ENCODE measurements at regions not wholly inside any gene's neighbourhood (a gene's known extent, or its start where the extent isn't known, plus 50 kb on each side); places are given as distances from the start of the nearest gene placed in this dataset. TPM values are rescaled to one million over a fixed set of nuclear protein-coding genes. Genes with fewer than 3 reads are reported as not detected.
"Not testable (repeated sequence)": the region's sequence is repeated elsewhere in the genome, so short reads cannot be mapped to it uniquely, and the experiment has no call there.

DNA sequence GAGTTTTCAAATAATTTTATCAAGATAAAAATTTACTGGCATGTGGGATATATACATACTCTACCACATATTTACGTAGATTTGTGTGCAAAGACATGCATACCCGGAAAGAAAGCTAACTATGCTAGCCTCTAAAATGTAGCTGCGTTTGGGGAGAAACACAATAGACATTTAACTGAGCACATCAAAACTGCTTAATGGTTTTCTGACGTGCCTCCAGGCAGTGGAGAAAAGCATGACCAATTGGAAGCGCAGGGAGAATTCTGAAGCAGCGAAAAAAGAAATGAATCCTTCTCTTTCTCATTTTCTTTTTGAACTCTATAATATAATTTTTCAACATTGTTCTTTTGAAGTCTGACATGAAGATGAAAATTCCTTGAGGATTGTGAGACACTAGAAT, 60.3 kb upstream of the LYZL1 start:
- TF ChIP-seq, protein P1, sequence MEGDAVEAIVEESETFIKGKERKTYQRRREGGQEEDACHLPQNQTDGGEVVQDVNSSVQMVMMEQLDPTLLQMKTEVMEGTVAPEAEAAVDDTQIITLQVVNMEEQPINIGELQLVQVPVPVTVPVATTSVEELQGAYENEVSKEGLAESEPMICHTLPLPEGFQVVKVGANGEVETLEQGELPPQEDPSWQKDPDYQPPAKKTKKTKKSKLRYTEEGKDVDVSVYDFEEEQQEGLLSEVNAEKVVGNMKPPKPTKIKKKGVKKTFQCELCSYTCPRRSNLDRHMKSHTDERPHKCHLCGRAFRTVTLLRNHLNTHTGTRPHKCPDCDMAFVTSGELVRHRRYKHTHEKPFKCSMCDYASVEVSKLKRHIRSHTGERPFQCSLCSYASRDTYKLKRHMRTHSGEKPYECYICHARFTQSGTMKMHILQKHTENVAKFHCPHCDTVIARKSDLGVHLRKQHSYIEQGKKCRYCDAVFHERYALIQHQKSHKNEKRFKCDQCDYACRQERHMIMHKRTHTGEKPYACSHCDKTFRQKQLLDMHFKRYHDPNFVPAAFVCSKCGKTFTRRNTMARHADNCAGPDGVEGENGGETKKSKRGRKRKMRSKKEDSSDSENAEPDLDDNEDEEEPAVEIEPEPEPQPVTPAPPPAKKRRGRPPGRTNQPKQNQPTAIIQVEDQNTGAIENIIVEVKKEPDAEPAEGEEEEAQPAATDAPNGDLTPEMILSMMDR (IDR thresholded peaks at IDR 0.05; ENCODE audit: insufficient read depth, low read length) = no peak
- DNase-seq (ENCODE audit: low read depth) = no peak
- H3K4me3 ChIP-seq (ENCODE audit: low read depth, low read length) = no peak overlapping the region

DNA sequence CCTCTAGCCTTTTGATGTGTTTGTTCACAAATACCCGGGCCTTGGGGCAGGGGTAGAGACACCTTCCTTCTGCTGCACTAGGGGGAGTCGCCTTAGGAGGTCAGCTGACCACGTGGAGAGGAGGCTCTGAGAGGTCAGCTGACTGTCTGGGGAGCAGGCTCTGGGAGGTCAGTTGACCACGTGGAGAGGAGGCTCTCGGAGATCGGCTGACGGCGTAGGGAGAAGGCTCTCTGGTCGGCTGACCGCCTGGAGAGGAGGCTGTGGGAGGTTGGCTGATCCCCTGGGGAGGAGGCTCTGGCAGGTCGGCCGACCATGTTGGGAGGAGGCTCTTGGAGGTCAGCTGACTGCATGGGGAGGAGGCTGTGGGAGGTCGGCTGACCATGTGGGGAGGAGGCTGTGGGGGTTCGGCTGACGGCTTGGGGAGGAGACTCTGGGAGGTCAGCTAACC, 59.6 kb upstream of the LYZL1 start:
- TF ChIP-seq, protein P1 (IDR thresholded peaks at IDR 0.05; ENCODE audit: insufficient read depth, low read length) = no peak
- no peak overlapping the region for H3K4me3 ChIP-seq (ENCODE audit: low read depth, low read length)
- no peak for DNase-seq (ENCODE audit: low read depth)

DNA sequence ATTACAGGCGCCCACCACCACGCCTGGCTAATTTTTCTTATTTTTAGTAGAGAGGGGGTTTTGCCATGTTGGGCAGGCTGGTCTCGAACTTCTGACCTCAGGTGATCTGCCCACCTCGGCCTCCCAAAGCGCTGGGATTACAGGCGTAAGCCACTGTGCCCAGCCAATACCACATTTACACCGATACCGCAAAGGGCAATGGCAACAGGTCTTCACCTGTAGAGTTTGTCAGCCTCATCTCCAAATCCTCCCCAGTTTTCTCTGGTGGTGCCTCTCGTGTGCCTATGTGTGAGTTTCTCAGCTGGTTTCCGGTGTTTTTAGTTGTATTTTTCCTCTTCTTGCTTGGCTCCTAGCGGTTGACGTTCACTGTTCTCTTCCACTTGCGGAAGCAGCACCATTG, 52.0 kb upstream of the LYZL1 start:
- not testable (repeated sequence) for DNase-seq (ENCODE audit: low read depth); H3K4me3 ChIP-seq (ENCODE audit: low read depth, low read length)

DNA sequence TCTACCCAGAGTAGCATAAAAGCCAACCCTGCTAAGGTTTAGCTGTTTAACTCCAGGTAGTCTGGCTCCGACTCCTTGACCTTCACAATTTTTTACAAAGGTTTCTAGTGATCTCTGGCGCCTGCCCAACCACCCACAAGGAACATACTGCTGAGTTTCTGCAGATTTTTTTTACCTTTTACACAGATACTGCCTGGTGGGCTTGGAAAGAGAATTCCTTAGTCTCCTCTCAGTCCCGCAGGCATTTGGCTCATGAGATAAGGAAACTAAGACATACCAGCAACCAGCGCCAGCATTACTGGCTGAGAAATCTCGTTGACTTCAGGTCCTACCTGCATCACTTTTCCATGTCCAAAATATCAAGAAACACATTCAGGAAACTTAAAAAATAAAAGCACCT, 51.1 kb upstream of the LYZL1 start:
- TF ChIP-seq, protein P1 (IDR thresholded peaks at IDR 0.05; ENCODE audit: insufficient read depth, low read length) = no peak
- no peak overlapping the region for H3K4me3 ChIP-seq (ENCODE audit: low read depth, low read length)
- no peak for DNase-seq (ENCODE audit: low read depth)

DNA sequence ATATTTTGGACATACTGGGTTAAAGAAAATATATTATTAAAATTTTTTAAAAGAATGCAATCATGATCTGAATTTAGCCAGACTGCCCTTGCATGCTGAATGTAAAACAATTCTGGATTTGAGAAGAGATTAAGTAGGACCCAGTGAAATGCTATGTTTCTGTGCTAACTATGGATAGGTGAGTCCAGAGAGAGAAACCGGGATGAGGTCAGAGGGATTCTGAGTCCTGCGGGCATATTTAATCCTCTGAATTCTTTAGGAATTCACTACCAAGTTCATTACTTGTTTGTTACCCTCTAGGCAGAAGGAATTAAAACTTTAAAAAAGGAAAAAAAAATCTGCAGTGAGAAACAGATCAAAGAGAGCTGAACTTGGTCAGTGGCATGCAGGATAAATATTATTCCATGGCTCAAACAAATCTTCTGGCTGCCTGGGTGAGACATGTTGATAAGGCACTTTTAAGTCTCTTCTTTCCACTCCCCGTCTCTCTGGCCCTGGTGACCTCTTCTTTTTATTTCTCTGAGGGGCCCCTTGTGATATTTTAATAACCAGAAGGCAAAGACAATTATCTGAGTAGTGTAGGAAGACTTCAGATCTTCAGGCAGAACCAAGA, 50.2 kb upstream of the LYZL1 start:
- TF ChIP-seq, protein P1 (IDR thresholded peaks at IDR 0.05; ENCODE audit: insufficient read depth, low read length) = no peak
- no peak for DNase-seq (ENCODE audit: low read depth)
- H3K4me3 ChIP-seq (ENCODE audit: low read depth, low read length) = no peak overlapping the region

Small RNA genes in the stretch of these regions (small RNA-seq; reads per million reads assigned to genes)
- gene AL355376.1 (not detected), gene AL355376.2 (not detected), gene RNA5SP308 (not detected), gene RNU6-270P (not detected)
